ENCODE measurements at regions not wholly inside any gene's neighbourhood (a gene's known extent, or its start where the extent isn't known, plus 50 kb on each side); places are given as distances from the start of the nearest gene placed in this dataset.

DNA sequence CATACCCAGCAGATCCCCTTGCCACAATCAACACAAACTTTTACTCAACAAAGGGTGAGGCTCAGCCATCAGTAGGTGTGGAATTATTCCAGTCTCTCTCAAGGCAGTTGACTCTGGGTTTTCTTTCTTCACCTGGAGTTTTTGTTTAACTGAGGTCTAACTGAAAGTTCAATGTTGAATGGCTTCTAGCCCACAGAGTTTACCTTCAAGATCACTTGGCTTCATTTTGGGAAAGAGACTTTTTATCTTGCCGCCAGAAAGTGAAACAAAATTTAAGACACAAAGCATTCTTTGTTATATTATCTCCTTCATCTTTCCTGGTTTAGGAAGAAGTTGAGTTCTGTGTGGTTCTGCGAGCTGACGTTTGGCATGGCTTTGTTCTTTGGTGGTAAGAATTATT is 83.8 kb upstream of the RASGEF1B start:
- DNase-seq (ENCODE audit: low read depth): no peak

- no peak for DNase-seq (ENCODE audit: low read depth)
Measured at GRCh38 chr4:81552086-81552485, 80.4 kb upstream of the RASGEF1B start.

DNA sequence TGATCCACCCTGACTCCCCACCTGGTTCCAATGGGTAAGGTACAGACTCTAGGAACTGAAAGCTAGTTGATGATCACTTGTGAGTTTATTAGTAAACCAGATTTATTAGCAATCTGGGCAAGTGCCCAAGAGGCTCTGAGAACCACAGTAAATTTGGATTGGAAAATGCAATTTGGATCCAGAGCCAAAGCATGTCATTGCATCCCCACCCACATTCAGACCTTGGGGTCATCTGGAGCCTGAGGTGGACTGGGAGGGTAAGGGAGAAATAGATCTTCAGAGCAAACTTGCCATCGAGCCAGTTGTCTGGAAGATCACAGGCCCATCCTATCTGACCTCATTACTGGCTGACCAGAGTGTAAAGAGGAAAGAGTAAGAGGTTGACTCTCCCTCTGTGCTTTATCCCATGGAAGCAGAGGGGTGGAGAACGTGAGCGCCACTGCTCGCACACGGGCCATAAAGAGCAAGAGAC is 78.7 kb upstream of the RASGEF1B start:
- no peak for DNase-seq (ENCODE audit: low read depth)

DNA sequence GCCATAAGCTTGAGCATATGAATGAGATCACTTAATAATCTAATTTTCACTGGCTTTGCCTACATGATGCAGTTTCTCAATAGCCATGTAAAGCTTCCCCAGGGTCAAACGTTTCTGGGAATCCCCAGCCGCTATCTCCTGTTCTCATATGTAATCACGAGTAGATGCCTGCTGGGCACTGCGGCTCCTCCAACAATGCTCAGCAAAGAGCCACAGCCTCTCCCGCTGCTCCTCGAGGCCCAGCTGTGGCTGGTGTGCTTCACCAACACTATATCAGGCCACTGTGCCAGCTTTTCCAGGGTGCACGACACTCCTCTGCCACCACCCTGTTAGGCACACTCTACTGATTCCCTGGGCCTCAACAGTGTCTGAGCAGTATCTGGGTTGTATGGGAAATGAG is 78.3 kb upstream of the RASGEF1B start:
- no peak for DNase-seq (ENCODE audit: low read depth)

DNA sequence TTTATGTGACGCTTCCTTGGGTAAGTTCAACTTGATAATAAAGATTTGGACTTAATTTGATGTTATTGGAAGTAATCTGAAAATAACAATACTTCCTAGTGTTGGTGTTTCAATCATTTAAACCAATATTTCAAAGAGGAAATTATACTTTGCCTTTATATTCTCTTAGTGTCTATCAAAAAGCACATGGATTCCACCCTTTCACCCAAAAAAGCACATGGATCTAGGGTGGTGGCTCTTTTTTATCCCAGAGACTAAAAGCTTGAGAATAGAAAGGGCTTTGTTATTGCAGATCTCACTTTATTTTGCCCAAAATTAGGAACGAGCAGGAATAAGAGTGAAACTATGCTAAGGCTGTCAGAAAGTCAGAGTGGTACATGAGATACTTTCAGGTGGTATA is 75.1 kb upstream of the RASGEF1B start:
- no peak for DNase-seq (ENCODE audit: low read depth)

DNA sequence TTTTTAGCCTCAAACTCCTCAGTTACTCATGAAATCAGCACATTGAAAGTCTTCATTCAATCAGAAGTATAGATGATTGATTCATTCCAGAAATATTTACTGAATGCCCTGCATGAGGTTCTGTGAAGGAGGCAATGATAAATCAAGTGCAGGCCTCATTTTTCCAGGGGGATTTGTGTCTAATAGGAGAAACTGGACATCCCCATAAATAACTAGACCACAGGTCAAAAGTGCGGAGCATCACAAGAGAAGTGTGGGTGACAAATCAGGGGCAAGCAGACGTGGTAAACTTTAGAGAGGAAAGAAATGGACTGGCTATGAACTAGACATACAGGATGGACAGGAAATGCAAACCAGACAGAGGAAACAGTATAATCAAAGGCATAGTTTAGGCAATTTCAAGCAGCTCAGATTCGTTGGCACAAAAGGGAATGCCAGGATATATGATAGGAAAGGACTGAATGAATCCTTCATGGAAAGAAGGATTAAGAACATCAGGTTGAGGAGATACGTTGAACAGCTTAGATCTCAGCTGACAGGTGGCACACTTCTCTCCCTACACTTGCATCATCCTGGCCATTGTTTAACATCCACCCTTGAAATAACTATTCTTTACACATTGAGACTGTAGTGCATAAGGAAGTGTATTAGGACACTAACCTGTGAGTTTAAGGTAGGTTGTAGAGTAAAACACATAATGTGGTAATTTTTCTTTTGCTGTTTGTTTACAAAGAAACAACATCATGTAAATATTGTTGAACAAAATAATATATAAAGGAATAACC is 69.6 kb upstream of the RASGEF1B start:
- no peak for DNase-seq (ENCODE audit: low read depth)

DNA sequence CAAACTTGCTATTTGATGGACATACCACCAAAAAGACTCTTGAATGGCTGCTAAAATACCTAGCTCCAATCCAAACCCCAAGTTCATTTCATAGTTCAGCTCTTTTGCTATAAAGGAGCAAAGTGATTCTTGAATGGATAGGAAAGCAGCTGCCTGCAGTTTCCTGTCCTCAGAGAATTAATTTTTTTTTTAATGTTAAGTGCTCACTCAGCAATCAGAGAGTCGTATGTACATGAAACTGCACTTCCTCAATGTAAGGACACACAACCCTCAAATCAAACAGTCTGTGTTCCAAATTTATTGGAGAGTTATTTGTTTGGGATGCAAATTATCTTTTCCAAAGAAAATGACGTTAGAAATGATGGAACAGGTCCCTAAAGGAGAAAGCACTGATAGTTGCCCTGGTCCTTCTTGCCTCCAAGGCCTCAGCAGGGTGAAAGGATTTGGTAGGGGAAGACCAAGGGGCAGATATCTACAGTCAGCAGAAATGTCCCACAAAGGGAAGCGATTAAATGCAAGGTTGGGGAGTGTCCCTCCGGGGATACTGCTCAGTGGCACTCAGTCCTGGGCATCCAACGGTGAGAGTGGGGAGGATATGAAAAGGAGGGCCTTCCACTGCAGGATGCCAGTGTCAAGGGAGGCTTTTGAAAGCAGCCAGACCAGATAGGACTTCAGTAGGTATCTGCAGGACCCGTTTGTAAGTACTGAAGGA is 67.2 kb upstream of the RASGEF1B start:
- no peak for DNase-seq (ENCODE audit: low read depth)

DNA sequence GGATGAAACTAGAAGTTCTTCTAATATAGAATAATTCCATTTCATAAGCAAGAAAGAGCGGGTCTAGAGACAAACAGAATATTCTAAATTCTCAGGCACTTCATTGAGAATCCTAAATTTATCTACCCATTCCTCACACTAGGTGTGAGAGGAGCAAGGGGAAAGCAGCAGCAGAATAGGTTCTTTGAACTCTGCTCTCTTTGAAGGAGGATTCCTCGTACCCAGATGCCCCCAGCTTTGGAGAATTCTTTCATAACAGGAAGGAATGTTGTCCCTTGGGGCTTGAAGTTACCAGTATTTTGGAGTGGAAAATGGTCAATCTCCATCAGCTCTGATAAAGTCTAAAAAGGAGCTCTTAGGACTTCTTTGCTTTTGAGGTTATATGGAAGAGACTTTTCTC is 59.7 kb upstream of the RASGEF1B start:
- no peak for DNase-seq (ENCODE audit: low read depth)

DNA sequence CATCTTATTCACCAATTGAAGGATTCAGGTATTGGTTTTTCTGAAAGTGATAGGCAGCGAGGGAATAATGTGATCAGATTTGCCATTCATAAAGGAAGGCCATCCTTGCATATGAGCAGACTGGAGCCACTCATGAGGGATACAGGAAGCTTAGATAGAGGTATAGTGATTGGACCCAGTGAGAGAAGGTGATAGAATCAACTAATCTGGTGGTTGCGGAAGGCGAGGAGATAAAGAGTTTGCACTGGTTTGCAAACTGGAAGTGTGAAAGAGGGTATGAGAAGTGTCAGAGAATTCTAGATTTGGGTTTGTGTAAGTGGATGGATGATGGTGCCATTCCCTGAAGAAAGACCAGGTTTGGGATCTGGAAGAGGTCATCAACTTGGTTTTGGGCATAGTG is 57.3 kb upstream of the RASGEF1B start:
- no peak for DNase-seq (ENCODE audit: low read depth)

GRCh38 chr4:81528200-81528599 is 56.5 kb upstream of the RASGEF1B start:
- no peak for DNase-seq (ENCODE audit: low read depth)

- DNase-seq (ENCODE audit: low read depth): no peak
Measured at GRCh38 chr4:81527709-81528108, 56.0 kb upstream of the RASGEF1B start.

DNA sequence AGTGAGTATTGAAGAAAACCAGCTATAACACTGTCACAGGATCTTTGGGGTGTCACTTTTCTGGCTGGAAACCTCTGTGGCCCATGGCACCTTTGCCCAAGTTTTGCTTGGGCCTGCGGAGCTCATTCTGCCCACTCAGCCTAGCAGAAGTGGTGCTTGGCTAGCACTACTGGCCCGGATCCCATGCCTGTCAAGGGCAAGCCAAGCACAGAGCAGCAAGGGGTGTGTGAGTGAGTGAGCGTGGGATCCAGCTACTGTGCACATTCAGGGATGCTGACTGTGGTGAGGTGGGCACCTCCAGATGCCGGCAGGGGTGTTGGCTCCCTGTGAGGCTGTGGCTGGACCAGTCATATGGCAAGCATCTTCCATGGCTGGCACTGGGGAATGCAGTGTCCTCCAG is 55.4 kb upstream of the RASGEF1B start:
- no peak for DNase-seq (ENCODE audit: low read depth)

DNA sequence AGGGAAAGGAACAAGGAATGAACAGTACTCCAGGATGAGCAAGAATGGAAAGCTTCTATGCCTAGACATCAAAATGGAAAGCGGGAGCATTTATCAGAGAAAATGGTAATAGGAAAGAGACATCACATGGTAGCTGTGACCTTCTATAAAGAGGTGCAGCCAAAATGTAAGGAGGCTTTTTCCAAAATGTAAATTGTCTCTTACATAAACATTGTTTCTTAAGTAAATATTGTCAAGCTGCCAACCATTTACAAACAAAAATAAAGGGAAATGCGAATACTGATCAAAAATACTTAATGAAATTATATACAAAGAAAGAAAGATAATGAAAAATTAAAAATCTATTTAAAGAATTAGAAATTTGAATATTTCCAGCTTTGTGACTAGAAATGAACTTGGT is 55.0 kb upstream of the RASGEF1B start:
- no peak for DNase-seq (ENCODE audit: low read depth)

DNA sequence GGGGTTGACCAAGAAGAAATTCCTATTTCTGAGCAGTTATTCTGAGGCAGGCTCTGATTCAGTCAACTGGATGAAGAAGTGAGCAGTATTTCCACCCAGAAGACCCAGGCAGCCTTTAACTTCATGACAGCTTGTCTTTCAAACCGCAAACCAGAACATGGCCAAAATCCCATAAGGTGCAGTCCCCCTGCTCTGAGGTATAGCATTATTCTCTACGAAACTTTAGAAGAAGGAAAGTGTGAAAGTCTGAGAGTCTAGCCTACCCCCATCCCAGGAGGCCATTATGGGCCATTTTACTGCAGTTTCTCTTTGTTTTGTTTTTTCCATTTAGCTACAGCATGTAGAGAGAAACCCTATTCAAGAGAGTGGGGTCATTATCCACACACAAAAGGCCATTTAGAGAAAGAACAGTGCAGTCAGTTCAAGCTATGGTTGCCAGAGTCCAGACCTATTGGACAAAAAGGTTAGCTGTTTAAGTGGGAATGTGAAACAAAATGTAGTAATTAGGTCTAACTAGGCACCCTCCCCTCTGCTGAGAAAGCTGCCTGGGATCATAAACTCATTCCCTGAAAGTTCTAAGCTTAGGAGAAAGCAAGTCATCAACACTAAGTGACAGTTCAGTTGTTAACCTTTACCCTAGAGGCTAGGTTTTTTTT is 52.1 kb upstream of the RASGEF1B start:
- no peak for DNase-seq (ENCODE audit: low read depth)

DNA sequence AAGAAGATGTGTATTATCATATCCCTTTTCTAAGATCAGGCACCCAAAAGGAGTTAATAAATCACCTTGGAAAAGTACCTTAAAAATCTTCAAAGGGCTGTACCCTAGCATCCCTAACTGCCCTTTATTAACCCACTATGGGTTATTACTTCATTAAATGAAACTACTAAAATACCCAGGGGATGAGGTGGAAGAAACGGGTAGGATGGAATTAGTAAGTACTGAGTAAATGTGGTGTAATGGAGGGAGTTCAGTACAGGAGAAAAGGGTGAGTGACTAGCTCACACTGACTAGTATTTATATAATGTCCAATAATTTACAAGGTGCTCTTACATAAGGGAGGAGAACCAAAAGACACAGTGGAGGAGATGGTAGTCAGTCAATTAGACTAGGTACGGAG is 51.0 kb upstream of the RASGEF1B start:
- DNase-seq (ENCODE audit: low read depth): no peak

DNA sequence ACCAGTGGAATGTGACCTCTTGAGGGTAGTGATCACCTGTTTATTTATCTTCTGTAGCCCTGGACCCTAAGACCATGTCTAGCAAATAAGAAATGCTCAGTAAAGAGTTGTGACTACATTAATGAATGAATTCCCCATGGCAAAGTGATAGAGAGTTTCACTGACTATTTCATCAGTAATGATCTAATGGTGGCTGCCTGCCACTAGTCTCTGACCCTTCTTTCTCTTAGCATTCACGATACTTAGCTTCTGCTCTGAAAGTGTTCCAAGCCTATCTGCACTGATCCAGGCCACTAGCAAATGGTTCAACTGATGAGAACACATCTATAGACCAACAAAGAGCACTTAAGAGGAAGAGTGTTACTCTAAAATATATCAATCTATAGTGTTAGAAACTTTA is 50.0 kb upstream of the RASGEF1B start:
- DNase-seq (ENCODE audit: low read depth): no peak

All from Daoy (cell line).